ENCODE measurements at regions not wholly inside any gene's neighbourhood (a gene's known extent, or its start where the extent isn't known, plus 50 kb on each side); places are given as distances from the start of the nearest gene placed in this dataset.
"Not testable (repeated sequence)": the region's sequence is repeated elsewhere in the genome, so short reads cannot be mapped to it uniquely, and the experiment has no call there.

DNA sequence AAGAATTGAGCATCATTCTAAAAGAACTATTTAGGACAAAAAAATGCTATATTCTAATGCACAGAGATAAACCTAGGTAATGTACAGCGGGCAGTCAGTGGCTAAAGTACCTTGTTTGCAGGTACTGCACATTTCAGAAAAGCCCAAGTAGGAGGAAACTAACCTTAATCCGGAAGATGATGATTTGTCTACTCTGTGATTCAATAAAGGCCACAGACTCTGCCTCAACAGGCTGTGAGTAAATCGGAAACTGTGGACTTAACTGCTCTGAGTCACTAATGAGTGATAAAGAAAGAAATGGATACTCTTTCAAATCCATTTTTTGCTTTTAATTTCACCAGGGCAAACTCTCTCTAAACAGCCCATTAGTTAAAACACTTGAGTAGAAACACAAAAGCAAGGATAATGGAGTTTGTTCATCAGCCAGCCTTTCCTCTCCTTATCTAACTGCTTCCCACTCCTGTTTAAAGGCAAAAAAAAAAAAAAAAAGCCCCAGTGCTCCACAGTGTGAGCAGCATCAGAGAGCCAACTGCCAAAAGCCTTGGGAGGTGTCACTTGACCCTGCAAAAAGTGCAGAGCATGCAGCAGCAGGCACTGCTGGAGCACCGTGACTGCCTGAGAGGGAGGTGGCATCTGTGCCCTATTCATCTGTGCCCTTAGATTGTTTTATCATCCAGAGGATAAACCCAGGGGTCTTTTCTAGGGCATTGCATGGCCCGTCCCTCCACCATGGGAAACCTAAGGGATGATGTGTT lies 187.7 kb downstream of the SATB1 start:
- DNase-seq (ENCODE audit: low spot score): peak; percentile 16

- no peak for DNase-seq (ENCODE audit: low spot score)
Observed at GRCh38 chr3:18236726-18237125, 188.4 kb downstream of the SATB1 start.

GRCh38 chr3:18234717-18235335 lies 190.3 kb downstream of the SATB1 start:
- DNase-seq (ENCODE audit: low spot score): no peak

DNA sequence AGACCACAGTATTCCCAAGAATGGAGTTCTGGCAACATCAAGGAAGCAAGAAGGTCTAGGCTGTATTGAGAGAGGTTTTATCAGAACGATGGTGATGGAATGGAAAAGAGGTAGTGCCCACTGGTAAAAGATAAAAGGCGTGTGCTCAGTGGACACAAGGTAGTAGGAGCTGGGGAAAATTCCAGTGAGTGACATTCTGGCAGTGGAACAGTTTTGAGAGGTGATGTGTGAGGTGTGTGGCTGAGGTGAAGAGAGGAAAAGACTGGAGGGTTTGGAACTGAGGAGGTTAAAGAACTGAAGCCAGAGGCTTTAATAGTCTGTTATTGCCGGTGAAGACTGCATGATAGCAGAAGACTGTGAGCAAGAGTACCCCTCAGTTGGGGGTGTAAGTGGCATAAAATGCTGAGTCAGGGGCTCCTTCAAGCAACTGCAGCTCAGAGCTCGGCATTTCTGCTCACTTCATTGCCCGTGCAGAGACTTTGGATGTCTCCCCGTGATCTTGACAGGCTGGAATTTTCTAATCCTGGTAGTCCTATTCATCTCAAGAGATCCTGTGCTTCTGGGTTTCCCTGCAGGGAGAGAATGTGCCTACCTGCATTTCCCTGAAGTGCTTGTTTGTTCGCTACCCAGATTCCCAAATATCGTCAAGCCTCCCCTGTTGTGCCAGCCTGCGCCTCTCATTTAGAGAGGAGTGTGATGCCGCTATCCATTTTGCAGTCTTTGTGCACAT lies 191.0 kb downstream of the SATB1 start:
- DNase-seq (ENCODE audit: low spot score): no peak

GRCh38 chr3:18232317-18232716 lies 192.8 kb downstream of the SATB1 start:
- DNase-seq (ENCODE audit: low spot score): no peak

DNA sequence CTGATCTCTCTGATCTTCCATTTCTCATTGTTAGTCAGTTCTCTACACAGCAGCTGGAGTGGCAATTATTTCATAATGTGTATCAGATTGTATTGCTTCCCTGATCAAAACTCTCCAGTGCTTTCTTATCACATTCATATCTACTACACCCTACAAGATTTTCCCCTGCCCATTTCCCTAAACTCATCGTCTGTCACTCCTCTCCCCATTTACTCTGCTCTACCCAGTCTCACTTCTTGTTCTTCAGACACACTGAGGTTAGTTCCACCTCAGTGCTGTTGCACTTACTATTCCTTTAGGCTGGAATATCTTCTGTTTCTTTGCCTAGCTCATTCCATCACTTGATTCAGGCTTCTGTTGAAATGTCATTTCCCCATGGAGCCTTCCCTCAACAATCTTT lies 197.1 kb downstream of the SATB1 start:
- no peak for DNase-seq (ENCODE audit: low spot score)

DNA sequence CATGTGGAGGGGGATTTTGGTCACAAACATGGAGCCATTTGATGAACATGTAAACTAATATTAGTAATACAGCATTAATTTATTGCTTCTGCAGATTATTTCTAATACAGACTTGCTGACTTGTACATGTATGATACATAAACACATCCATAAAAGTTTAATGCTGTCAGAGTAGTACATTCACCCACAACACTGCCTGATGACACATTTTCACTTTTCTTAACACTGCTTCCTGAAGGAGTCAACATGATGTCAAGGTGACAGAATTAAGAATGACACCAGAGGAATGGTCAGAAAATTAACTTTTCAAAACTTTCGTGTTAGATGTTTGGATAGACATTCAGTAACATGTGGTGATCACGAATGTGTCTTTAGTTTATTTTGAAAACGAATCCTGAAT lies 199.4 kb downstream of the SATB1 start:
- no peak for DNase-seq (ENCODE audit: low spot score)

DNA sequence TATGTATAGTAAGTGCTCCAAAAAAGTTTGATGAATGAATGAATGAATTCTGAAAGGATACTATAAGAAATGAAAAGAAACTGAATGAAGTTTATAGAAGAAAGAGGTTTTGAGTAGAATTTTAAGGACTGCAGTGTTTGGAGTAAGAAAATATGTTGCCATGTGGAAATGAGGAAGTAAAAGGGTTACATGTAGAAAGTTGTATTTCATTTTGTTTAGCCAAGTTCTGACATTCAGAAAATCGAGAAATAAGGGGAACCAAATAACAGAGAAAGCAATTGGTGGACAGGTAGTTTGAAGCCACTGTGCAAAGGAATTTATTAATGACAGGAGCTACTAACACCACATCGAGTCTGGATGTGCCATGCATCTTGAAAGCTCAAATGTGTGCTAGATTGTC lies 200.7 kb downstream of the SATB1 start:
- DNase-seq (ENCODE audit: low spot score): no peak

DNA sequence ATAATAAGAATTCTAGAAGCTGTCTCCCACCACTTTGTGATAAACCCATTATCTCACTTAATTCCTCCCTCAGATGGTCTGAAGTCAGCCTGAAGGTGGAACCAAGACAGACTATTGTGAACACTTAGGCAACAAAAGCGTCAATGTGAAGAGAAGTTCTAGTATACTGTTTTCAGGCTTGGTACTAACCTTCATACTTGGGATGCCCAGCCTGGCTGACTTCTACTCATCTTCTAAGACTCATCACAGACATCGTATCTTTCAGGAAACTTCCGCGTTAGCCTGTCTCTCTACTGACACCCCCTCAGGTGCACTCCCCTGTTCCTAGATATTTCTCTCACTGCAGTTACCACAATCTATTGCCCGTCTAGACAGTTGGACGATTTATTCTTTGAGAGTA lies 201.2 kb downstream of the SATB1 start:
- DNase-seq (ENCODE audit: low spot score): no peak

DNA sequence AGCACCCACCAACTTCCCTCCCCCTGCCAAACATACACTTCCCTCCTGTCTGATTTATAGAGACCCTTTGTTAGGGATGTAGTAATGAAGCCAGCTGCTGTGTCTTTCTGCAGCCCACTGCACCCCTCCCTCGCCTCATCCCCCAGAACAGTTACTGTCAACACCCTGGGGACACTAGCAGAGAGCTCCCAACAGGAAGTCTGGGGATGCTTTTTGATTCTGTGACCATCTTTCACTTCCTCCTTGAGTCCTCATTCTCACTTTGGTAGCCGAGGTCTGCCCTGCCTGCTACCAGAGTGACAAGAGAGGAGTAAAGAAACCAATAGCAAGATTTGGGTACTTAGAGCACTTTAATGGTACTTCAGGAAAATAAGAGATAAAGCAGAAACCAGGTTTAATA lies 201.6 kb downstream of the SATB1 start:
- DNase-seq (ENCODE audit: low spot score): peak; percentile 26

DNA sequence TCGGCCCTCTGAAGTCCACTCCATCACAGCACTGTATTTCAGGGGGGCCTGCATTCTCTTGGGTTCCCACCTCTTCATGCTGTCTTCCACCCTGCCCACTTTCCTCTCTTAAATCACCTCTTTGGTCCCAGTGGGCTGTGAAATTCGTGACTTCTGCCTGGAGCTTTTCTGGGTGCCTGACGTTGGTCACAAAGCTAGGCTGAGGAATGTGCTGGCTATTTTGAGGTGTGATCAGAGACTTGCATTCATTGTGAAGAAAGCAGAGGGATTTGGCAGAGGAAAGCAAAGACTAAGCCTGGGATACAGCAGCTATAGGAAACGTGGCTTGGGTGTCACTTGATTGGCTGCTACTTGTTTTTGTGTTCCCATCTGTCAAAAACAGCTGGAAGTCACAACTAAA lies 202.5 kb downstream of the SATB1 start:
- DNase-seq (ENCODE audit: low spot score): no peak

GRCh38 chr3:18217507-18218174 lies 207.5 kb downstream of the SATB1 start:
- DNase-seq (ENCODE audit: low spot score): no peak

DNA sequence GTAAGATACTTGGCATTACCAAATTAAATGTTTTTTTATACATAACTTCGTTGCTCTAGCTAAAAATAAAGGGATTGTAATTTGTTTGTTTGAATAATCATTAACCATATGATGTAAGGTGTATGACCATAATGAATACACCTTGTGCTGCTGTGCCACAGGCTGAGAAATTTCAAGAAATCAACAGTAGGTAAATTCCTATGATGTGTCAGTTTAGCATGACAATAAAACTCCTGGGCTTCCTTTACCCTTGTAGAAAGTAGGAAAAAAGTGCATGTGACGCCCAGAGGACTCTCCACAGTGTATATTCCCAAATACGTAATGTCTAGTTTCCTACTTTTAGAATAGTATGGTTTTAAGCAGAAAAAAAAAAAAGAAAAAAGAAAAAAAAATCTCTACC lies 208.1 kb downstream of the SATB1 start:
- DNase-seq (ENCODE audit: low spot score): no peak

- no peak for DNase-seq (ENCODE audit: low spot score)
Observed at GRCh38 chr3:18215639-18216038, 209.5 kb downstream of the SATB1 start.

GRCh38 chr3:18211116-18211515 lies 214.0 kb downstream of the SATB1 start:
- DNase-seq (ENCODE audit: low spot score): no peak

DNA sequence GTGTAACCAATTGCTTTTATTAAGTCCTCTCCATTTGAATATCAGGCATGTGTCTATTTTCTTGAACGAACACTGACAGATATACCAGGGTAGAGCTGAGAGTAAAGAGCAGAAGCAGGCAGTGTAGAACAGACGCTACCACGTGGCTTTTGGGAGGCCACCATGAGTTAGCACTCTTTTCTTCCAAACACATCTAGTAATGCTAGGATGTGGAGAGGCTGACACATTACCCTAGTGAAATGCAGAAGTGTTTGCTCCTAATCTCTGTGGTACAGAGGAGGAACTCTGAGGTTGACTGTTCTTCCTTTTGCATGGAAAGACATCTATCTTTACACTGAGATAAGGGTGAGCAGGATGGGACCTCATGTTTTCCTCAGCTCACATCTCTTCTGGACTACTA lies 216.3 kb downstream of the SATB1 start:
- no peak for DNase-seq (ENCODE audit: low spot score)

DNA sequence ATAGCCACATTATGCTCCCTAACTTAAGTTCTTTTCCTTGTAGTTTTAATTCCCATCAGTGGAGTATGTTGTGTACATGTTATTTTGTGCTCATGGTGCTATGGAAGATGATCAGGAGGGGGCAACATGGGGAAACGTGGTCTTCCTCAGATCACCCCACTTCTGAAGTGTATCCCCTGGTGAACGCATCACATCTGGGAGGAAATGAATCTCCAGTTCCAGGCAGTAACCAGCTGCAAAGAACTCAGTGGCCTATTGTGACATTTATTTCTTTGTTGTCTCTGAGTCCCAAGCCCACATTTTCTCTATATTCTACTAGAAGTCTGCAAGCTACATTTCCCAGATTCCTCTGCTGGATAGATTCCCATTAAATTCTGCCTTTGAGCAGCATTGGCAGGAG lies 217.0 kb downstream of the SATB1 start:
- DNase-seq (ENCODE audit: low spot score): no peak

DNA sequence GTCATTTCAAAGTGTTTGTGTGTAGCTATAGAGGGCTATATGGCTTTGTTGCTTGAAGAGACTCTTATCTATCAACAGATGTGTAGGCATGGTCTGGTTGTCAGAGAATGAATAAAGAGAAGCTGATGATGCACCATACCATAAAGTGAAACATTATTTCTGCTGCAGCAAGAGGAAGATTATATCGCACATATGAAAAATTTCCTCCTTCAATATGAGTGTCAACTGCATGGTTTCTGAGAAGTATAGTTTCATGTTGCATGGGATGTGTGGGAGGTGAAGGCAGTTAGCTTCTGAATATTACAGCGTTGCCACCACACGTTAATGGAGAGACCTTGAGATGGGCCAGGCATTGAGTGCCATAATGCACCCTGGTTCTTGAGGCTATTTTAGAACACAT lies 217.9 kb downstream of the SATB1 start:
- no peak for DNase-seq (ENCODE audit: low spot score)

- DNase-seq (ENCODE audit: low spot score): not testable (repeated sequence)
Observed at GRCh38 chr3:18205701-18206100, 219.4 kb downstream of the SATB1 start.

GRCh38 chr3:18201315-18201714 lies 223.8 kb downstream of the SATB1 start:
- DNase-seq (ENCODE audit: low spot score): peak; percentile 5

GRCh38 chr3:18199757-18200156 lies 225.4 kb downstream of the SATB1 start:
- DNase-seq (ENCODE audit: low spot score): no peak

DNA sequence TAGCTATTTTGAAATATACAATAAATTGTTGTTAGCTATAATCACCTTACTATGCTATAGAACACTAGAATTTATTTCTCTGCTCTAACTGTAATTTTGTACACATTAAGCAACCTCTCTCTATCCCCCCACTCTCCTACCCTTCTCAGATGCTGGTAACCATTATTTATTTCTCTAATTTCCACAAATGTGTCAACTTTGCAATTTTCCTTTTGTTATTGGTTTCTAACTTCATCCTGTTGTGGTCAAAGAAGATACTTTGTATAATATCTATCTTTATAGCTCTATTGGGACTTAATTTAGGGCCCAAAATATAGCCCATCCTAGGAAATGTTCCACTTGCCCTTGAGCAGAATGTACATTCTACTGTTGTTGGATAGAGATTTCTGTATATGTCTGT lies 229.3 kb downstream of the SATB1 start:
- no peak for DNase-seq (ENCODE audit: low spot score)

All from SK-N-DZ (cell line).